ENCODE measurements at regions not wholly inside any gene's neighbourhood (a gene's known extent, or its start where the extent isn't known, plus 50 kb on each side); places are given as distances from the start of the nearest gene placed in this dataset.

GRCh38 chr19:30151081-30151480 lies 209.0 kb downstream of the URI1 start:
- intact Hi-C loops (cut with micrococcal nuclease) = no loop called here

- intact Hi-C loops (cut with micrococcal nuclease) = no loop called here
Measured at GRCh38 chr19:30152510-30153291, 210.7 kb downstream of the URI1 start.

GRCh38 chr19:30153326-30154210 lies 211.5 kb downstream of the URI1 start:
- intact Hi-C loops (cut with micrococcal nuclease) = no loop called here

GRCh38 chr19:30154410-30154809 lies 212.4 kb downstream of the URI1 start:
- intact Hi-C loops (cut with micrococcal nuclease) = no loop called here

GRCh38 chr19:30155381-30156200 lies 213.6 kb downstream of the URI1 start:
- intact Hi-C loops (cut with micrococcal nuclease) = no loop called here

- intact Hi-C loops (cut with micrococcal nuclease) = no loop called here
Measured at GRCh38 chr19:30156646-30157045, 214.6 kb downstream of the URI1 start.

- intact Hi-C loops (cut with micrococcal nuclease) = no loop called here
Measured at GRCh38 chr19:30158067-30158892, 213.9 kb upstream of the ZNF536 start.

- intact Hi-C loops (cut with micrococcal nuclease) = no loop called here
Measured at GRCh38 chr19:30158893-30159245, 213.3 kb upstream of the ZNF536 start.

- intact Hi-C loops (cut with micrococcal nuclease) = no loop called here
Measured at GRCh38 chr19:30159636-30160035, 212.5 kb upstream of the ZNF536 start.

- intact Hi-C loops (cut with micrococcal nuclease) = no loop called here
Measured at GRCh38 chr19:30160426-30160825, 211.8 kb upstream of the ZNF536 start.

GRCh38 chr19:30161021-30161655 lies 211.0 kb upstream of the ZNF536 start:
- intact Hi-C loops (cut with micrococcal nuclease) = no loop called here

GRCh38 chr19:30161770-30162169 lies 210.4 kb upstream of the ZNF536 start:
- intact Hi-C loops (cut with micrococcal nuclease) = no loop called here

- intact Hi-C loops (cut with micrococcal nuclease) = no loop called here
Measured at GRCh38 chr19:30162718-30163117, 209.5 kb upstream of the ZNF536 start.

GRCh38 chr19:30163663-30164062 lies 208.5 kb upstream of the ZNF536 start:
- intact Hi-C loops (cut with micrococcal nuclease) = no loop called here

- intact Hi-C loops (cut with micrococcal nuclease) = no loop called here
Measured at GRCh38 chr19:30165228-30165813, 206.9 kb upstream of the ZNF536 start.

GRCh38 chr19:30167206-30167868 lies 204.8 kb upstream of the ZNF536 start:
- intact Hi-C loops (cut with micrococcal nuclease) = no loop called here

GRCh38 chr19:30167976-30168635 lies 204.1 kb upstream of the ZNF536 start:
- intact Hi-C loops (cut with micrococcal nuclease) = no loop called here

- intact Hi-C loops (cut with micrococcal nuclease) = no loop called here
Measured at GRCh38 chr19:30168760-30169159, 203.4 kb upstream of the ZNF536 start.

Measured in T-helper 2 cell treated with Interferon-gamma antibody and Interleukin-4, amounts not matched to agents 100 ng/mL and 5 ng/mL, for 36 hours (primary cell).